ENCODE measurements at regions not wholly inside any gene's neighbourhood (a gene's known extent, or its start where the extent isn't known, plus 50 kb on each side); places are given as distances from the start of the nearest gene placed in this dataset.

GRCh38 chr6:54009052-54009654 is 102.1 kb upstream of the MLIP start:
- TF ChIP-seq CTCF (IDR thresholded peaks at IDR 0.05; ENCODE audit: insufficient read depth, missing control alignments) = no peak
- FAIRE-seq (no peak), DNase-seq (ENCODE audit: insufficient read length, low spot score) (no peak)

GRCh38 chr6:54010340-54011276 is 100.6 kb upstream of the MLIP start:
- DNase-seq (ENCODE audit: insufficient read length, low spot score) (no peak), FAIRE-seq (no peak)
- no peak for TF ChIP-seq CTCF (IDR thresholded peaks at IDR 0.05; ENCODE audit: insufficient read depth, missing control alignments)

GRCh38 chr6:54011277-54011648 is 100.0 kb upstream of the MLIP start:
- TF ChIP-seq CTCF (IDR thresholded peaks at IDR 0.05; ENCODE audit: insufficient read depth, missing control alignments) = no peak
- FAIRE-seq (no peak), DNase-seq (ENCODE audit: insufficient read length, low spot score) (no peak)

GRCh38 chr6:54013966-54014365 is 97.3 kb upstream of the MLIP start:
- DNase-seq (ENCODE audit: insufficient read length, low spot score) (no peak), FAIRE-seq (no peak)
- TF ChIP-seq CTCF (IDR thresholded peaks at IDR 0.05; ENCODE audit: insufficient read depth, missing control alignments) = no peak

- TF ChIP-seq CTCF (IDR thresholded peaks at IDR 0.05; ENCODE audit: insufficient read depth, missing control alignments) = no peak
- DNase-seq (ENCODE audit: insufficient read length, low spot score) (no peak), FAIRE-seq (no peak)
Observed at GRCh38 chr6:54014440-54014839, 96.8 kb upstream of the MLIP start.

GRCh38 chr6:54017877-54018276 is 93.4 kb upstream of the MLIP start:
- no peak for TF ChIP-seq CTCF (IDR thresholded peaks at IDR 0.05; ENCODE audit: insufficient read depth, missing control alignments)
- no peak for FAIRE-seq
- DNase-seq (ENCODE audit: insufficient read length, low spot score) = no peak

- TF ChIP-seq CTCF (IDR thresholded peaks at IDR 0.05; ENCODE audit: insufficient read depth, missing control alignments) = no peak
- DNase-seq (ENCODE audit: insufficient read length, low spot score) = no peak
Observed at GRCh38 chr6:54018722-54019121, 92.5 kb upstream of the MLIP start.

More at GRCh38 chr6:54018722-54019121, 92.5 kb upstream of the MLIP start:
- FAIRE-seq = no peak
